Chondrocyte (in vitro differentiated cells): ENCODE measurements at regions not wholly inside any gene's neighbourhood (a gene's known extent, or its start where the extent isn't known, plus 50 kb on each side); places are given as distances from the start of the nearest gene placed in this dataset.

Experiments used
- DNase-seq: peaks from one replicate; pipeline ENCODE4 v3.0.0; 2021; ENCODE audit warnings: mixed read lengths, low spot score
- H3K27ac Mint-ChIP-seq: one replicate; pipeline ENCODE4 v1.8.0; 2021; ENCODE audit warnings: mild to moderate bottlenecking, moderate library complexity, mixed read lengths; ENCODE audit not compliant: unreplicated experiment
- H3K27me3 Mint-ChIP-seq: 2 replicates; pipeline ENCODE4 v1.8.0; 2021; ENCODE audit warnings: low read depth, mixed read lengths
- H3K36me3 Mint-ChIP-seq: 2 replicates; pipeline ENCODE4 v1.8.0; 2021; ENCODE audit warnings: low read depth, mixed read lengths
- H3K4me1 Mint-ChIP-seq: 2 replicates; pipeline ENCODE4 v1.8.0; 2021; ENCODE audit warnings: low read depth, mild to moderate bottlenecking, mixed read lengths
- H3K4me3 Mint-ChIP-seq: one replicate; pipeline ENCODE4 v1.8.0; 2021; ENCODE audit warnings: mild to moderate bottlenecking, moderate library complexity, mixed read lengths; ENCODE audit not compliant: unreplicated experiment
- H3K9me3 Mint-ChIP-seq: 2 replicates; pipeline ENCODE4 v1.8.0; 2021; ENCODE audit warnings: low read depth, mixed read lengths
- CTCF ChIP-seq: fragments of 200-600 bp; sonication (generic); IDR thresholded peaks from 2 replicates; pipeline ENCODE4 v1.5.0; 2021; ENCODE audit warnings: antibody characterized with exemption, mild to moderate bottlenecking, moderate library complexity

GRCh38 chr5:2917093-2917492 lies 165.6 kb upstream of the IRX2 start:
- no peaks in the 10 kb centered on the region for H3K4me1 Mint-ChIP-seq
- peaks cover 35% of the 10 kb centered on the region for H3K9me3 Mint-ChIP-seq
- no peaks in the 10 kb centered on the region for H3K27me3 Mint-ChIP-seq
- no peak overlapping the region for H3K27ac Mint-ChIP-seq
- H3K36me3 Mint-ChIP-seq, result no peaks in the 10 kb centered on the region
- no peak for TF ChIP-seq CTCF
- no peak for DNase-seq
- no peak overlapping the region for H3K4me3 Mint-ChIP-seq

GRCh38 chr5:2916076-2916682 lies 164.7 kb upstream of the IRX2 start:
- no peaks in the 10 kb centered on the region for H3K27me3 Mint-ChIP-seq
- H3K9me3 Mint-ChIP-seq, result peaks cover 35% of the 10 kb centered on the region
- H3K27ac Mint-ChIP-seq, result no peak overlapping the region
- no peak overlapping the region for H3K4me3 Mint-ChIP-seq
- no peak for DNase-seq
- H3K36me3 Mint-ChIP-seq, result no peaks in the 10 kb centered on the region
- no peak for TF ChIP-seq CTCF
- no peaks in the 10 kb centered on the region for H3K4me1 Mint-ChIP-seq

GRCh38 chr5:2914981-2915484 lies 163.6 kb upstream of the IRX2 start:
- no peak overlapping the region for H3K27ac Mint-ChIP-seq
- no peak overlapping the region for H3K4me3 Mint-ChIP-seq
- DNase-seq, result no peak
- H3K4me1 Mint-ChIP-seq, result no peaks in the 10 kb centered on the region
- H3K9me3 Mint-ChIP-seq, result peaks cover 27% of the 10 kb centered on the region
- no peak for TF ChIP-seq CTCF
- H3K27me3 Mint-ChIP-seq, result no peaks in the 10 kb centered on the region
- H3K36me3 Mint-ChIP-seq, result no peaks in the 10 kb centered on the region

- no peak overlapping the region for H3K4me3 Mint-ChIP-seq
- TF ChIP-seq CTCF, result no peak
- no peaks in the 10 kb centered on the region for H3K4me1 Mint-ChIP-seq
- no peak overlapping the region for H3K27ac Mint-ChIP-seq
- H3K9me3 Mint-ChIP-seq, result peaks cover 27% of the 10 kb centered on the region
- no peaks in the 10 kb centered on the region for H3K27me3 Mint-ChIP-seq
- DNase-seq, result no peak
- no peaks in the 10 kb centered on the region for H3K36me3 Mint-ChIP-seq
Measured at GRCh38 chr5:2914022-2914661, 162.7 kb upstream of the IRX2 start.

- no peaks in the 10 kb centered on the region for H3K4me1 Mint-ChIP-seq
- no peak for TF ChIP-seq CTCF
- peaks cover 21% of the 10 kb centered on the region for H3K9me3 Mint-ChIP-seq
- no peak overlapping the region for H3K4me3 Mint-ChIP-seq
- no peak for DNase-seq
- H3K27me3 Mint-ChIP-seq, result no peaks in the 10 kb centered on the region
- no peak overlapping the region for H3K27ac Mint-ChIP-seq
- H3K36me3 Mint-ChIP-seq, result no peaks in the 10 kb centered on the region
Measured at GRCh38 chr5:2913281-2913680, 161.8 kb upstream of the IRX2 start.
